Left renal pelvis (tissue), 4 donors: ENCODE measurements at regions not wholly inside any gene's neighbourhood (a gene's known extent, or its start where the extent isn't known, plus 50 kb on each side); places are given as distances from the start of the nearest gene placed in this dataset.

ENCODE experiments used
- DNase-seq, 4 donors: peaks; one replicate each; pipeline ENCODE4 v3.0.0-alpha.2; 2013; ENCODE audit warnings: low read depth in 4 of 4, low spot score in 3 of 4

- no peak for DNase-seq
These were observed 187.0 kb upstream of the RBPJ start for GRCh38 chr4:26133840-26134239.

GRCh38 chr4:26135331-26135730 is 185.5 kb upstream of the RBPJ start:
- DNase-seq, result no peak

DNA sequence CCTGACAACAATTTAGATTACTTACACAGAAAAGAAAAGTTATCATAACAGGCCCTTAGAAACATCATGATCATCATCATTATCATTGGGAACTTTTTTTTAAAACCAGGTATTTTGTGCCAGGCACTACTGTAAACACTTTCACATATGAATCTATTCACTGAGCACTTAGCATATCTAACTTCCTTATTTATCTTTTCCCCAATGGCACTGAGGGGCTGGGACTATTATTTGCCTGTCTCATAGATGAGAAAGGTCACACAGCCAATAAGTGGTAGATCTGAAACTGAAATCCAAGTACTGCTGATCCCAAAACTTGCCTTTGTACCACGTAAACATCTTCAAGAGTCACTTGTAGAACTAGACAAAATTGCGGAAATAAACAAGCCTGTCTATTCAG is 184.2 kb upstream of the RBPJ start:
- no peak for DNase-seq

DNA sequence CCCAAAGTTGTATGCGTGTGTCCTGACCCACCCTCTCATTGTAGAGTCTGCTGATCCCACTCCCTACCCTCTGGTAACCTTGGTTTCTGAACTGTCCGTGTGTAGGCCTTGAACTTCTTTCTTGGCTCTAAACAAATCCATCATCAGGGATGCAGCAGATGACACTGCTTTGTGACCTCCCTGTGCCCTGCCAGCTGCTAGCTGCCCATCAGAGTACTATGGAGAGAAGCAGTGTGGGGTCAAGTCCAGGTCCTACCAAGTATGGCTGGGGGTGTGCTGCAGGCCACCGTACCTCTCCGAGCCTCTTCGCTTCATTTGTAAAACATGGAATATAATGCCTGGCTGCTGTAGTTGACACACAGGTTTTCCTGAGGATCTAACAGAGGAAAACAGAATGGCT is 183.5 kb upstream of the RBPJ start:
- no peak for DNase-seq

- no peak for DNase-seq
These were observed 181.4 kb upstream of the RBPJ start for GRCh38 chr4:26139310-26139924.

- no peak for DNase-seq
These were observed 180.5 kb upstream of the RBPJ start for GRCh38 chr4:26140150-26140898.

GRCh38 chr4:26141051-26141721 is 179.6 kb upstream of the RBPJ start:
- no peak for DNase-seq

- DNase-seq, result peak in 3 of 4 donors; percentile 6 to 25 (median 17)
These were observed 178.7 kb upstream of the RBPJ start for GRCh38 chr4:26141911-26142638.

GRCh38 chr4:26144526-26145155 is 176.2 kb upstream of the RBPJ start:
- no peak for DNase-seq

DNA sequence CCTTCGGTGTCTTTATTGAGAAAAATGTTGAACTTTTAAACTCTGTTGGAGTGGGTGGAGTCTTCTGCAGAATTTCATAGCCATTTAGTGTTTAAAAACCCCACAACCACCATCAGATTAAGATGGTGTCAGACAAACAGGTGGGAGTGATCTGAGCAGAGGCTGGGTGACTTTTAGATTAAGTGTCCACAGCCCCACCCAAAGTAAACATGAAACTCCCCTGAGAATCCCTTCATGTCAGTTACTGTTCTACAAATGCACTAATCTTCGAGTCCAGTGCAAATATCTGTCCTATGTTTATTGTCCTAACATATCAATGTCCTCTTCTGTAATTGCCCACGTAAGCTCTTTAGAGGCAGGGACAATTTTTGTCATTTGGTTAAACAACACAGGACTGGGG is 175.6 kb upstream of the RBPJ start:
- DNase-seq, result no peak

DNA sequence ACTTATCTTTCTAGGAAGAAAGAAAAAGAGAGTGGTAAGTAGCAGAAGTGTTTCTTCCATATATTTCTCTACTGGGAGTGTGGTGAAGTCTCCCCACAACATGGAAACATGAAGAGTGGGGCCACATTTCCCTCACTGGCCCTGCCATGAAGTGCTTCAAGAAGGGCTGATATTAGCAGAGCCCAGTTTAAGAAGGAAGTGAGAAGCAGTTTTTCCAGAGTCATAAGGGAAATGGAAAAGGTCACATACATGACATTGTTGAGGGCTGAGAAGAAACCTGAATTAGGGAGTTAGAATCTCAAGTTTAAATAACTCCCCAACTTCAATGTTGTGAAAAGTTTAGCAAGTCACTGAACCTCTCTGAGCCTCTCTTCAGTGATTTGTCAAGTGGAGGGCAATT is 171.9 kb upstream of the RBPJ start:
- DNase-seq, result no peak

- no peak for DNase-seq
These were observed 169.9 kb upstream of the RBPJ start for GRCh38 chr4:26150948-26151347.

- DNase-seq, result peak in 1 of 4 donors; percentile 6
These were observed 169.2 kb upstream of the RBPJ start for GRCh38 chr4:26151615-26152014.

GRCh38 chr4:26152056-26152455 is 168.8 kb upstream of the RBPJ start:
- no peak for DNase-seq

DNA sequence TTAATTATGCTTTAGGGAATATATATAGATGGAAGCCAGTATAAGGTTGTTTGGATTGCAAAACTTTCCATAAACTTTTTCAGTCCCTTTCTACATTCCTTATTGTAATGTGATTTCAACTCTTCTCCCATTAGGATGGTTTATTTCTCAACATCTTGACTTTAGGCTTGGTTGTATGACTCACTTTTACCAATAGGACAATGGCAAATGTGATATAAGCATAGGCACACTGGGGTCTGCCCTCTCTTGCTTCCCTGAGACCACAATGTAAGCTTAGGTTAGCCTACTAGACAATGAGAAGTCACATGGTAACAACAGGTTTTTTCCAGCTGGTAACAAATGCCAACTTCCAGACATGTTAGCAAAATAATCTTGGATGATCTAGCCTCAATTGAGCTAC is 163.3 kb upstream of the RBPJ start:
- DNase-seq, result no peak

- DNase-seq, result no peak
These were observed 160.2 kb upstream of the RBPJ start for GRCh38 chr4:26160591-26160990.

- DNase-seq, result no peak
These were observed 159.6 kb upstream of the RBPJ start for GRCh38 chr4:26161030-26161824.

- no peak for DNase-seq
These were observed 158.7 kb upstream of the RBPJ start for GRCh38 chr4:26162101-26162500.

GRCh38 chr4:26163425-26164362 is 157.1 kb upstream of the RBPJ start:
- DNase-seq, result no peak
